Endothelial cell of umbilical vein (primary cell): ENCODE measurements at regions not wholly inside any gene's neighbourhood (a gene's known extent, or its start where the extent isn't known, plus 50 kb on each side); places are given as distances from the start of the nearest gene placed in this dataset.

Experiments used
- BruUV-seq: library from RNA; stranded (reverse); fragments of 400-500 nt; replicated peaks from 2 replicates; lab custom pipeline; 2021; lab: Mats Ljungman, UMichigan
- CTCF ChIA-PET: fragments of 300-600, 350-600 bp; sonication (Branson Sonifier 250); formaldehyde crosslinking; loops from one replicate; lab custom pipeline; 2021; ENCODE audit warnings: antibody characterized with exemption, inconsistent platforms; lab: Charles Lee
- POLR2A ChIA-PET: fragments of 300-600, 350-600 bp; sonication (Branson Sonifier 250); formaldehyde crosslinking; loops from one replicate; lab custom pipeline; 2021; ENCODE audit warnings: antibody characterized with exemption, inconsistent platforms; lab: Charles Lee
- DNase-seq: peaks from one replicate; pipeline ENCODE4 v3.0.0-alpha.2; 2011; ENCODE audit warnings: low read depth, low spot score
- FAIRE-seq: peaks from 2 replicates; lab custom pipeline; 2011; peaks lifted over from hg19 to GRCh38; lab: Jason Lieb, UNC
- H2AFZ ChIP-seq: 2 replicates; pipeline ENCODE4 v1.6.0; 2012; ENCODE audit warnings: low read depth, low read length, control low read depth, inconsistent platforms
- H3K27ac ChIP-seq: 2 replicates; pipeline ENCODE4 v1.5.1; 2011; ENCODE audit warnings: low read depth, mild to moderate bottlenecking, control low read depth, low read length, moderate library complexity; ENCODE audit not compliant: insufficient read depth
- H3K27me3 ChIP-seq, 2 experiments: 2 replicates each; pipeline versions ENCODE4 v1.6.0 to v1.6.1; 2011; ENCODE audit warnings: low read length in 2 of 2, mixed read lengths in 1 of 2; ENCODE audit not compliant: control insufficient read depth in 2 of 2, insufficient read depth in 2 of 2
- H3K36me3 ChIP-seq, 2 experiments: 2 replicates in 1 of 2; 3 replicates in 1 of 2; pipeline ENCODE4 v1.5.1; 2011; ENCODE audit warnings: low read length in 2 of 2, mild to moderate bottlenecking in 1 of 2, moderate library complexity in 1 of 2; ENCODE audit not compliant: control insufficient read depth in 2 of 2, insufficient read depth in 2 of 2; ENCODE audit errors: extremely low read depth in 1 of 2
- H3K4me1 ChIP-seq: 3 replicates; pipeline ENCODE4 v1.5.1; 2011; ENCODE audit warnings: mild to moderate bottlenecking, low read length; ENCODE audit not compliant: control insufficient read depth, insufficient read depth; ENCODE audit errors: extremely low read depth
- H3K4me2 ChIP-seq: 2 replicates; pipeline ENCODE4 v1.6.1; 2011; ENCODE audit warnings: low read length, control low read depth, mixed read lengths; ENCODE audit not compliant: insufficient read depth
- H3K4me3 ChIP-seq, 3 experiments: fragments of 200-600 bp in 1 of 3; sonication (generic), shearing (Covaris generic) in 1 of 3; replicated peaks in 1 of 3; 2 replicates each; pipeline ENCODE4 v1.5.1; 2011 to 2016; ENCODE audit warnings: control low read depth in 3 of 3, low read length in 3 of 3, mild to moderate bottlenecking in 2 of 3, inconsistent platforms in 1 of 3, low read depth in 1 of 3, moderate library complexity in 1 of 3; ENCODE audit not compliant: insufficient read depth in 1 of 3
- H3K79me2 ChIP-seq: 2 replicates; pipeline ENCODE4 v1.6.0; 2012; ENCODE audit warnings: low read length, inconsistent platforms; ENCODE audit not compliant: control insufficient read depth, insufficient read depth
- H3K9ac ChIP-seq: replicated peaks from 2 replicates; pipeline ENCODE3; 2011; ENCODE audit warnings: low read length, control low read depth; ENCODE audit not compliant: insufficient read depth; ENCODE audit errors: extremely low read depth
- H3K9me1 ChIP-seq: replicated peaks from 3 replicates; pipeline ENCODE4 v1.6.0; 2011; ENCODE audit warnings: mild to moderate bottlenecking, low read length; ENCODE audit not compliant: control insufficient read depth, insufficient read depth; ENCODE audit errors: extremely low read depth
- H3K9me3 ChIP-seq: replicated peaks from 2 replicates; pipeline ENCODE4 v1.5.1; 2012; ENCODE audit warnings: low read length, inconsistent platforms; ENCODE audit not compliant: control insufficient read depth, insufficient read depth
- H4K20me1 ChIP-seq: replicated peaks from 2 replicates; pipeline ENCODE3; 2011; ENCODE audit warnings: mild to moderate bottlenecking, low read length; ENCODE audit not compliant: control insufficient read depth, insufficient read depth; ENCODE audit errors: extremely low read depth
- EZH2 ChIP-seq: IDR thresholded peaks from 2 replicates; pipeline ENCODE4 v1.6.1; 2012; ENCODE audit warnings: borderline replicate concordance, low read depth, mild to moderate bottlenecking, moderate library complexity, low read length, inconsistent platforms; ENCODE audit not compliant: severe bottlenecking
- FOS ChIP-seq: IDR thresholded peaks from 2 replicates; pipeline ENCODE4 v1.6.1; 2011; ENCODE audit warnings: mild to moderate bottlenecking, low read length, moderate library complexity, borderline replicate concordance; ENCODE audit not compliant: insufficient read depth
- GATA2 ChIP-seq: IDR thresholded peaks from 2 replicates; pipeline ENCODE4 v1.7.0; 2011; ENCODE audit warnings: low read depth, mild to moderate bottlenecking, moderate library complexity, mixed read lengths, low read length; ENCODE audit not compliant: insufficient read length, insufficient read depth
- JUN ChIP-seq: IDR thresholded peaks from 2 replicates; pipeline ENCODE4 v1.6.1; 2011; ENCODE audit warnings: borderline replicate concordance, low read depth; ENCODE audit not compliant: insufficient read length, insufficient read depth
- MYC ChIP-seq: IDR thresholded peaks from one replicate; pipeline ENCODE4 v1.6.1; 2011; ENCODE audit warnings: mild to moderate bottlenecking, low read depth, low read length
- POLR2A ChIP-seq: IDR thresholded peaks from 2 replicates; pipeline ENCODE4 v1.6.1; 2012; ENCODE audit warnings: low read depth, mild to moderate bottlenecking, control low read depth, low read length
- POLR2AphosphoS5 ChIP-seq: IDR thresholded peaks from 2 replicates; pipeline ENCODE4 v1.6.1; 2012; ENCODE audit warnings: low read depth, mild to moderate bottlenecking, control low read depth, low read length, moderate library complexity; ENCODE audit not compliant: insufficient read depth
- dilution Hi-C: fragments of 300-500 bp; cut with MboI; formaldehyde crosslinking; loops from one replicate; pipeline ENCODE4 v1.15.0; 2019; ENCODE audit warnings: low sequenced_read_pairs; ENCODE audit not compliant: extremely low pct_ligation_motif_present
- intact Hi-C: fragments of 100-400 bp; cut with micrococcal nuclease; formaldehyde crosslinking; loops from one replicate; pipeline ENCODE4 v1.10.0; 2022
- TF ChIP-seq, protein P1 (sequence below): IDR thresholded peaks from 2 replicates; pipeline ENCODE4 v1.6.1; 2011; ENCODE audit not compliant: insufficient read depth, insufficient read length
- TF ChIP-seq, protein P2 (sequence below), 2 donors: IDR thresholded peaks; 1 replicate in 1 of 2; 2 replicates in 1 of 2; pipeline ENCODE4 v1.5.1; 2011; ENCODE audit warnings: low read length in 2 of 2, mild to moderate bottlenecking in 2 of 2, moderate library complexity in 2 of 2, control low read depth in 1 of 2, inconsistent platforms in 1 of 2, low read depth in 1 of 2; ENCODE audit not compliant: insufficient read depth in 1 of 2; ENCODE audit errors: extremely low read depth in 1 of 2

DNA sequence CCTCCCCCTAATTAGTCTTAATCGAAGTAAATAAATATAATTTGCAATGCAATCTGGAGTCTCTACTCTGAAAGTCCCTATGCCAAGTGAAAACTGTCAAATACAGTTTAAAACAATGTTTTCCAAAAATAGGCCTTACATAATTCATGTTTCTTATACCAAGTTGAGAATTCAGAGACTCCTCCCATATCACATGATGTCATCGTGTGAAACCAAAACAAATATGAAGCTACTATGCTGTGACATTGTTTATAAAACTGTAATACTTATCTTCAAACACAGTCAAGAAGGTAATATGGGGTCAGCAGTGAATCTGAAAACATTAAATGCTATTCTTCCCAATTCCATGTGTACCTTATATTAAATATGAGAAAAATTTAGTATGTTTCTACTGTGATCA is 940.2 kb upstream of the FANCL start:
- no peak overlapping the region for H3K4me2 ChIP-seq
- ChIA-PET POLR2A (no interaction called here), CTCF (no interaction called here)
- no peaks in the 10 kb centered on the region for H3K4me1 ChIP-seq
- BruUV-seq, result no TSS peak
- peaks cover 1% of the 10 kb centered on the region for H3K9me3 ChIP-seq
- DNase-seq, result no peak
- no peak overlapping the region for H3K27ac ChIP-seq
- H3K27me3 ChIP-seq, result no peaks in the 10 kb centered on the region
- dilution Hi-C loops (no loop called here), intact Hi-C loops (no loop called here)
- H3K79me2 ChIP-seq, result no peaks in the 10 kb centered on the region
- H4K20me1 ChIP-seq, result no peaks in the 10 kb centered on the region
- H3K9me1 ChIP-seq, result no peaks in the 10 kb centered on the region
- H3K9ac ChIP-seq, result no peak overlapping the region
- no peak for FAIRE-seq
- H3K36me3 ChIP-seq, result no peaks in the 10 kb centered on the region
- TF ChIP-seq JUN (no peak), POLR2AphosphoS5 (no peak), FOS (no peak), MYC (no peak), GATA2 (no peak), POLR2A (no peak), EZH2 (no peak)
- TF ChIP-seq, protein P1, sequence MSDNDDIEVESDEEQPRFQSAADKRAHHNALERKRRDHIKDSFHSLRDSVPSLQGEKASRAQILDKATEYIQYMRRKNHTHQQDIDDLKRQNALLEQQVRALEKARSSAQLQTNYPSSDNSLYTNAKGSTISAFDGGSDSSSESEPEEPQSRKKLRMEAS, result no peak
- TF ChIP-seq, protein P2, sequence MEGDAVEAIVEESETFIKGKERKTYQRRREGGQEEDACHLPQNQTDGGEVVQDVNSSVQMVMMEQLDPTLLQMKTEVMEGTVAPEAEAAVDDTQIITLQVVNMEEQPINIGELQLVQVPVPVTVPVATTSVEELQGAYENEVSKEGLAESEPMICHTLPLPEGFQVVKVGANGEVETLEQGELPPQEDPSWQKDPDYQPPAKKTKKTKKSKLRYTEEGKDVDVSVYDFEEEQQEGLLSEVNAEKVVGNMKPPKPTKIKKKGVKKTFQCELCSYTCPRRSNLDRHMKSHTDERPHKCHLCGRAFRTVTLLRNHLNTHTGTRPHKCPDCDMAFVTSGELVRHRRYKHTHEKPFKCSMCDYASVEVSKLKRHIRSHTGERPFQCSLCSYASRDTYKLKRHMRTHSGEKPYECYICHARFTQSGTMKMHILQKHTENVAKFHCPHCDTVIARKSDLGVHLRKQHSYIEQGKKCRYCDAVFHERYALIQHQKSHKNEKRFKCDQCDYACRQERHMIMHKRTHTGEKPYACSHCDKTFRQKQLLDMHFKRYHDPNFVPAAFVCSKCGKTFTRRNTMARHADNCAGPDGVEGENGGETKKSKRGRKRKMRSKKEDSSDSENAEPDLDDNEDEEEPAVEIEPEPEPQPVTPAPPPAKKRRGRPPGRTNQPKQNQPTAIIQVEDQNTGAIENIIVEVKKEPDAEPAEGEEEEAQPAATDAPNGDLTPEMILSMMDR (IDR thresholded peaks at IDR 0.05; ENCODE audit: extremely low read depth in 1 of 2, insufficient read depth in 1 of 2, low read depth in 1 of 2, low read length in 2 of 2), result no peak
- H2AFZ ChIP-seq, result no peak overlapping the region
- H3K4me3 ChIP-seq, result no peak overlapping the region
